OCI-LY3 (cell line): ENCODE measurements at regions not wholly inside any gene's neighbourhood (a gene's known extent, or its start where the extent isn't known, plus 50 kb on each side); places are given as distances from the start of the nearest gene placed in this dataset.
A peak's percentile ranks its signal among the peaks of the same experiment; 100 is the strongest.

Experiments used
- EZH2phosphoT487 ChIP-seq: fragments of 200-600 bp; shearing (Covaris generic); IDR thresholded peaks from 2 replicates; pipeline ENCODE4 v1.6.1; 2018; ENCODE audit warnings: antibody characterized with exemption, mixed run types, low read depth
- TF ChIP-seq, protein P1 (sequence below): fragments of 200-600, 300-600 bp; sonication (generic); IDR thresholded peaks from 2 replicates; pipeline ENCODE4 v1.5.1; 2014; ENCODE audit warnings: antibody characterized with exemption, low read length, low read depth

DNA sequence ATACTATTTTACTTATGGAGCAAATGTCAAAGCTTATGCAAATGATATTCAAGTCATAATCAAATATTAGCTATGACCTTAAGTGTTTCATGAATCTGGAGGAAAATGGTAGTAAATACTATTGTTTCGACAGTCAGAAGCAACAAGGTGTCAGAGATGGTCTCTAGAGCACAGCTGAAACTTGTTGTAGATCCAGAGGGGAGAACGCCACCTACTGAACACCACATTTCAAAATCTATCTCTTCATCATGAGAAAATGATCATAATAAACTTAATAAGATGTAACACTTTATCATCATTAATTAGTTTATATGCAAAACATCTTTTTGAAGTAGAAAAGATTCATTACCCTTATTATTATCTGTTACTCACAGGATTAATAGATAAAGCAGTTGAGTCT, 418.7 kb downstream of the GATA3 start:
- TF ChIP-seq, protein P1, sequence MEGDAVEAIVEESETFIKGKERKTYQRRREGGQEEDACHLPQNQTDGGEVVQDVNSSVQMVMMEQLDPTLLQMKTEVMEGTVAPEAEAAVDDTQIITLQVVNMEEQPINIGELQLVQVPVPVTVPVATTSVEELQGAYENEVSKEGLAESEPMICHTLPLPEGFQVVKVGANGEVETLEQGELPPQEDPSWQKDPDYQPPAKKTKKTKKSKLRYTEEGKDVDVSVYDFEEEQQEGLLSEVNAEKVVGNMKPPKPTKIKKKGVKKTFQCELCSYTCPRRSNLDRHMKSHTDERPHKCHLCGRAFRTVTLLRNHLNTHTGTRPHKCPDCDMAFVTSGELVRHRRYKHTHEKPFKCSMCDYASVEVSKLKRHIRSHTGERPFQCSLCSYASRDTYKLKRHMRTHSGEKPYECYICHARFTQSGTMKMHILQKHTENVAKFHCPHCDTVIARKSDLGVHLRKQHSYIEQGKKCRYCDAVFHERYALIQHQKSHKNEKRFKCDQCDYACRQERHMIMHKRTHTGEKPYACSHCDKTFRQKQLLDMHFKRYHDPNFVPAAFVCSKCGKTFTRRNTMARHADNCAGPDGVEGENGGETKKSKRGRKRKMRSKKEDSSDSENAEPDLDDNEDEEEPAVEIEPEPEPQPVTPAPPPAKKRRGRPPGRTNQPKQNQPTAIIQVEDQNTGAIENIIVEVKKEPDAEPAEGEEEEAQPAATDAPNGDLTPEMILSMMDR, result peak; percentile 12; the same call in 1 of the 2 replicates
- no peak for TF ChIP-seq EZH2phosphoT487
